Stimulated activated CD8-positive, alpha-beta memory T cell treated with anti-CD3 and anti-CD28 coated beads, Interleukin-2, amount 100 ng/mL, for 48 hours (primary cell): ENCODE measurements at regions not wholly inside any gene's neighbourhood (a gene's known extent, or its start where the extent isn't known, plus 50 kb on each side); places are given as distances from the start of the nearest gene placed in this dataset.
"Not testable (repeated sequence)": the region's sequence is repeated elsewhere in the genome, so short reads cannot be mapped to it uniquely, and the experiment has no call there.

ENCODE experiments used
- DNase-seq, 2 donors: peaks; one replicate each; pipeline ENCODE4 v3.0.0-alpha.2; 2020; ENCODE audit warnings: low read depth in 2 of 2

GRCh38 chr12:65678172-65678571 is 146.1 kb upstream of the HMGA2 start:
- DNase-seq = not testable (repeated sequence)

DNA sequence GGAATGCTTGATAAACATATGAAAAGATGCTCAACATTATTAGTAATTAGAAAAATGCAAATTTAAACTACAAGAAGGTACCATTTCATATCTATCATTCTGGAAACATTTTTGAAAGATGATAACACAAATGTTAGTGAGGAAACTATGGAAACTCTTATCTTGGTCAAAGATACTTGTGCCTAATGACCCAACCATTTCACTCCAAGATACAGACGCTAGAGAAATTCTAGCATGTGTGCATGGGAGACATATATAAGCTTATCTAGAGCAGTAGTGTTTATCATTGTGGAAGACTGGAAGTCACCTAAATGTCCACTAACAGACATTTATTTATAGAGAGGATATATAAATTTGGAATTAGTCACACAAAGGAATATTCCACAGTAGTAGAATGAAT is 143.1 kb upstream of the HMGA2 start:
- no peak for DNase-seq

GRCh38 chr12:65682112-65682511 is 142.2 kb upstream of the HMGA2 start:
- no peak for DNase-seq

DNA sequence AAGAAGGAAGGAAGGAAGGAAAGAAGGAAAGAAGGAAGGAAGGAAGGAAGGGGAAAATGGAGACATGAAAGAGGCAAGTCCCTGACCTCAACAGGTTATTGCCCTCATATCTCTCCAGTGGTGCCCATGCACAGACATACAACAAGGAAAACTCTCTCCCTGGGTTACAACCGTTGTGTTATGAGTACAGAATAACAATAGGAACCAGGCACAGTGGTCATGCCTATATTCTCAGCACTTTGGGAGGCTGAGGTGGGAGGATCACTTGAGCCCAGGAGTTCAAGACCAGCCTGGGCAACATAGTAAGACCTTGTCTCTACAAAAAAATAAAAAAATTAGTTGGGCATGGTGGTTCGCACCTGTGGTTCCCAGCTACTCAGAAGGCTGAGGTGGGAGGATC is 139.4 kb upstream of the HMGA2 start:
- no peak for DNase-seq

GRCh38 chr12:65685514-65685913 is 138.8 kb upstream of the HMGA2 start:
- DNase-seq = no peak

GRCh38 chr12:65689508-65689907 is 134.8 kb upstream of the HMGA2 start:
- DNase-seq = no peak

- no peak for DNase-seq
Observed at GRCh38 chr12:65690477-65690876, 133.8 kb upstream of the HMGA2 start.

DNA sequence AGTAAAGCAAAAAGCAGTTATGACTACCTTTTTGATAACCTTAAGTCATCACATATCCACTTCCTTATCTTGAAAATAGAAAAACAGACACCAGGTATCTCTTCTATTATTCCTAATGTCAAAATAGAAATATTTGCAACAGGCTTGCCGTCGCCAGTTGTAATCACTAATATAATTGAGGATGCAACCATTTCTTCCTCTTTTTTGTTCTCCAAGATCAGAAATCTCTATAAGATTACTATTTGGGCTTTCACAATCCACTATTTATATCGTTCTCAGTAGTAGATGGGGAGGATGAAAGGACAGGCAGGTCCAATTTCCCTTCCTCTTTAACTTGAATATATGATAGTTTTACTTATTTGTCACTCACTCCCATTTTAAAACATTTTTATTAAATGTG is 130.2 kb upstream of the HMGA2 start:
- no peak for DNase-seq

DNA sequence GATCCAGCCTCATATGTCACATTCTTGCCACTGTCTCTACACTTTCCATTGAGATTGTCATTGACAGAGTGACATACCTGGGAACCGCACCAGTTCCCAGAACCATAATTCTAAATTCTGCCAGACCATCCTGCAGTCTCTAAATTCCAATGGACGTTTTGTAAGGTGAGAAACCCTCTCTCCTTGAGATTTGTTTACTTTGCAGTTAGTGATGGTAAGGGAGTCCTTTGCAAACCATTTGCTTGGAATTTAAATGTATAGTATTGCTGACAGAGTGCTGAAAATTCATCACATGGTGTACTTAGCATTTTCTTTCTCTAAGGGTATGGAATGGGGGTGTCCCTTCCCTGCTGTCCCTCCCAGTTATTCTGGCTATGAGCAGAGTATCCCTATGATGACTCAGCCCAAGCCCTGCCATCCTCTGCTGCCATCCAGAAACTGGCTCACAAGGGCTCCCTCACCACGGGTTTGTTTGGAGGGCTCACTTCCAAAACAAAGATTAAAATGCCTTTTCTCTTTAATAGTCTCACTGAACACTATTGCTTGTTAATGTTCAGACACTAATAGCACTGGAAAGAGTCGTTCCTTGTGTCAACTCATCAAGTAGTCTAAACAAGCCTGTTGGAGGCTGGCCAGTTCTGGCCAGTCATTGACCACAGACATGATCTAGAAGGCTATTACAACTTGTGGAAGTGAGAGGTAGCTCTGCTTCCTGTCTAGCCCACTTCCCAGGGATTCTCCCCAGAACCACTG is 129.0 kb upstream of the HMGA2 start:
- DNase-seq = no peak

DNA sequence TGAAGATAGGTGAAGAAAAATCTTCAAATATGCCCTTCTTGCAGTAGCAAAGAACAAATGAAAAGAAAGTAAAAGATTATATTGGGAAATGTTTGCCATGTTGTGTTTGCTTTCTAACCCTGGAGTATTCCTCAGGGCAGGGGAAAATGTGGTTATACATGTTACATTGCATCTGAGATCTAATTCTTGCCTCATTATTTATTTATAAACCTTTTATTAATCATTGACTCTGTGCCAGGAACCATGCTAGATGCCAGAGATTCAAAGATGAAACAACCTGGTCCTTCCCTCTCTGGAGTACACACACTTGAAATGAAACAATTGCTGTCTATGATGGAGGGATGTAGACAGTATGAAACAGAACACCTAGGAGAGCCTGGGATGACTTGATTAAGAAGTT is 128.1 kb upstream of the HMGA2 start:
- no peak for DNase-seq

DNA sequence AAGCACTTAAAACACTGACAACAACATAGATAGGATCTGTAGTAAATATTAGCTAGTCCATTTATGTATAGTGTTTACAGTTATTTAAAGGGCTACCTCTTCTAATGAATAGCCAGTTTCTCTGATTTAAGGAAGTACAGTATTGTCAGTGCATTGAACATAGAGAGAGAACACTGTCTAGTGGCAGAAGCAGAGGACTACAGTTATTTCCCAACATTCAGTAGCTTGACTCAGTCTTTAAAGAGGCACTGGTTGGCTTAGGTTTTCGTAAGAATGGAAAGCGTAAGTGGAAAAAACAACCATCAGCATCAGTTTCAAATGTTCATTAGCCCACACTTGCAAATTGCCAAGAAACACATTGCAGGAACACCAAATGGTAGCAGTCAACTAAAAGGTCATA is 125.0 kb upstream of the HMGA2 start:
- DNase-seq = no peak

GRCh38 chr12:65703176-65703575 is 121.1 kb upstream of the HMGA2 start:
- DNase-seq = no peak

- no peak for DNase-seq
Observed at GRCh38 chr12:65705380-65705876, 118.9 kb upstream of the HMGA2 start.

GRCh38 chr12:65707051-65707450 is 117.2 kb upstream of the HMGA2 start:
- no peak for DNase-seq

DNA sequence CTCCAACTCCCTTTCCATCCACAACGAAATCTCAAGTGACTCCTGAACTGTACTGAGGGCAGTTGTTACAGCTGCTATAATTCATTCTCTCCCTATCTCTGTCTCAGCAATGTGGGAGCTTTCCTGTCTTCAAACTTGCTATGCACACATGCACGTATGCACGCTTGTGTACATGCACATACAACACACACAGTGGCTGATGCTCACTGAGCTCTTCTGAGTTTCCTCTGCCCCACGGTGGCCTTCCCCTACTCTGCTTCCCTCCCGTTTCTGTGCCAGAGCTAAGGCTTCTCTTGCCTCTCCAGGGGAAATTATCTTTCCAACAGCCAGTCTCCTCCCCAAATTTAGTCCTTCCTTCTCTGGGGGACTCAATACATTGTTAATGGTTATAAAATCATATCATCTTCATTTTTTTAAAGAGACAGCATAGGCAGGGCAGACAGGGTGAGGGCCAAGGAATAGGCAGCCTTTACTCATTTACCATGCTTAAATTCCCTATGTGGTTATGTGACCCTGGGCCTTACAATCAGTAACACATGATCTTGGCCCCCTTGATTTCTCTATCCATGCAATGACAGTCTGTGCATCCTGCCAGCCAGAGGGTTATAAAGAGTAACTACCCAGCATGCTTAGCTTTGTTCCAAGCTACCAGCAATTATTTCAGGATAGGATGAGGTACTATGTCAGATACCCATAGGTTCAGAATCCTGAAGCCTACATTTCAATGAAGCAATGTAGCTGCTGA is 111.9 kb upstream of the HMGA2 start:
- no peak for DNase-seq

- no peak for DNase-seq
Observed at GRCh38 chr12:65715961-65716360, 108.3 kb upstream of the HMGA2 start.

DNA sequence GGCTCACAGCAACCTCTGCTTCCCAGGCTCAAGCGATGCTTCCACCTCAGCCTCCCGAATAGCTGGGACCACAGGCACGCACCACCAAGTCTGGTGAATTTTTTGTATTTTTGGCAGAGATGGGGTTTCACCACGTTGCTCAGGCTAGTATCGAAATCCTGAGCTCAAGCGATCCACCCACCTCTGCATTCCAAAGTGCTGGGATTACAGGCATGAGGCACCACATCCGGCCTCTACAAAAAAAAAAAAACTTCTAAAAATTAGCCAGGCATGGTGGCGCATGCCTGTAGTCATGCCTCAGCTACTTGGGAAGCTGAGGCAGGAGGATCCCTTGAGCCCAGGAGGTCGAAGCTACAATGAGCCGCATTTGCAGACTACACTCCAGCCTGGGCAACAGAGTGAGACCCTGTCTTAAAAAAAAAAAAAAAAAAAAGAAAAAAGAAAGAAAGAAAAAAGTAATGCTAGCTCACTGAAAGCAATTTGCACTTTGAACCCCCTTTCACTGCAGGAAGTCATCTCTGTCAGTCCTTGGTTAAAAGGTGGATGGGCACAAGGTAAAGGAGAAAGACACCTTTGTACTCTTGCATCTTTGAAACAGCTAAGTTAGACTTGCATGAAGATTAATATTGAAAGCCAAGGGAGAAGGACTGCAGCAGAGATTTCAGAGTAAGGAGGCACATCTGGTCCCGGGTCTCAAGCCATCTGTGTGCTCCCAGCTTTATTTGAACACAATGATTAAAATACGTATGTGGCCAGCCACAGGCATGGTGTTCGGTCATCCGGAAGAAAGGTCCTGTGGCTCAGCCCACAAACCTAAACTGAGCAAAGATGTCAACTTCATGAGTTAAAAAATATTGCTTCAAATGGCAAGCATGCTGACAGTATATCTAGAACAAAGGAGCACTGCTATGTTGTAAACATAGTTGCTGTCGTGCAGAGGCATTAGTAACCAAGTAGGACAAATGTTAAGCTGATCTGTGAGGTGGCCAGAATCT is 103.8 kb upstream of the HMGA2 start:
- DNase-seq = no peak

GRCh38 chr12:65721541-65722190 is 102.6 kb upstream of the HMGA2 start:
- no peak for DNase-seq

DNA sequence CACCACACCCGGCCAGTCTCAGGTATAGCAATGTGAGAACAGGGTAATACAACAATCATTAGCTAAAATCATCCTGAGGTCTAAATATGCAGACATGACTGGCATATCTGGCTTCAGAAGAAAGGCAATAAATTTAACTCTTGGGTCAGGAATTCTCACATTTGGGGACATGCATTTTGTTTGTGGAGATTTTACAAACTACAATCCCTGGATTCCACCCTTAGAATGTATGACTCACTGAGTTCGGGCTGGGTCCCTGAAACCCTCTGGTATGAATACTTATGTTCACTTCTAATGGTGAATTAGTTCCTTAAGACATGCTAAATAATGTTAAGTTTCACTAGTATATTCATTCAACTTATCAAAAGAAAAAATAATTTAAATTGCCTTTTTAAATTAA is 98.9 kb upstream of the HMGA2 start:
- no peak for DNase-seq

GRCh38 chr12:65728455-65728847 is 95.8 kb upstream of the HMGA2 start:
- no peak for DNase-seq
